Progenitor cell of endocrine pancreas (in vitro differentiated cells): ENCODE measurements at regions not wholly inside any gene's neighbourhood (a gene's known extent, or its start where the extent isn't known, plus 50 kb on each side); places are given as distances from the start of the nearest gene placed in this dataset.

Experiments
- DNase-seq: peaks from one replicate; pipeline ENCODE4 v3.0.0; 2021; ENCODE audit warnings: low spot score; ENCODE audit not compliant: unreplicated experiment
- H3K27ac Mint-ChIP-seq: 2 replicates; pipeline ENCODE4 v1.8.0; 2021; ENCODE audit warnings: mild to moderate bottlenecking, moderate library complexity, mixed read lengths
- H3K27me3 Mint-ChIP-seq: 2 replicates; pipeline ENCODE4 v1.8.0; 2021; ENCODE audit warnings: mixed read lengths
- H3K36me3 Mint-ChIP-seq: 2 replicates; pipeline ENCODE4 v1.8.0; 2022; ENCODE audit warnings: mixed read lengths; ENCODE audit not compliant: insufficient read depth
- H3K4me1 Mint-ChIP-seq: 2 replicates; pipeline ENCODE4 v1.8.0; 2021; ENCODE audit warnings: low read depth, mixed read lengths
- H3K4me3 Mint-ChIP-seq: 2 replicates; pipeline ENCODE4 v1.8.0; 2021; ENCODE audit warnings: low read depth, mild to moderate bottlenecking, moderate library complexity, mixed read lengths
- H3K9me3 Mint-ChIP-seq: 2 replicates; pipeline ENCODE4 v1.8.0; 2021; ENCODE audit warnings: low read depth, mixed read lengths
- TF ChIP-seq, protein P1 (sequence below): fragments of 200-600 bp; sonication (generic); IDR thresholded peaks from one replicate; pipeline ENCODE4 v1.5.0; 2021; ENCODE audit warnings: antibody characterized with exemption, mild to moderate bottlenecking; ENCODE audit not compliant: unreplicated experiment

DNA sequence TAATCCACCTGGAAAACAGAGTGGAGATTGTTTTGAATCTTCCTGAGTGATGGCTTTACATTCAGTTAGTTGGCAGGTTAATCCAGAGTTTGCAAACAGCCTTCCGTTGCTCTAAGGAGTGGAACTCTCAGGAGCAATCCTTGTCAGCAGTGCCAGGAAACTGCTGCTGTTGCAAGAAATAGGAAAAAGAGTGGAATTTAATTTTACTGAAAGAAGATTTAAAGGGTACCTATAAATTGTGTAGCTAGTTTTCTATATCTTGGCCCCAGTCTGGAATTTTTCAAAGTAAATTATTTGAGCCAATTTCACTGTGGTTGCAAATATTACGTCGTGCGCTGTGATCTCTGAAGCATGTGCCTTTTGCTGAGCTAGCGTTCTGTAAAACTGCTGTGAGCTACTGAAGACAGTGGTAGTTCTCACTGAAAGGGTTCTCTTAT, 55.5 kb upstream of the SLC5A12 start:
- DNase-seq, result no peak
- Mint-ChIP-seq H3K4me1 (peaks cover 4% of the 10 kb centered on the region), H3K36me3 (no peaks in the 10 kb centered on the region), H3K27me3 (no peaks in the 10 kb centered on the region), H3K4me3 (no peak overlapping the region), H3K9me3 (no peaks in the 10 kb centered on the region), H3K27ac (no peak overlapping the region)
- TF ChIP-seq, protein P1, sequence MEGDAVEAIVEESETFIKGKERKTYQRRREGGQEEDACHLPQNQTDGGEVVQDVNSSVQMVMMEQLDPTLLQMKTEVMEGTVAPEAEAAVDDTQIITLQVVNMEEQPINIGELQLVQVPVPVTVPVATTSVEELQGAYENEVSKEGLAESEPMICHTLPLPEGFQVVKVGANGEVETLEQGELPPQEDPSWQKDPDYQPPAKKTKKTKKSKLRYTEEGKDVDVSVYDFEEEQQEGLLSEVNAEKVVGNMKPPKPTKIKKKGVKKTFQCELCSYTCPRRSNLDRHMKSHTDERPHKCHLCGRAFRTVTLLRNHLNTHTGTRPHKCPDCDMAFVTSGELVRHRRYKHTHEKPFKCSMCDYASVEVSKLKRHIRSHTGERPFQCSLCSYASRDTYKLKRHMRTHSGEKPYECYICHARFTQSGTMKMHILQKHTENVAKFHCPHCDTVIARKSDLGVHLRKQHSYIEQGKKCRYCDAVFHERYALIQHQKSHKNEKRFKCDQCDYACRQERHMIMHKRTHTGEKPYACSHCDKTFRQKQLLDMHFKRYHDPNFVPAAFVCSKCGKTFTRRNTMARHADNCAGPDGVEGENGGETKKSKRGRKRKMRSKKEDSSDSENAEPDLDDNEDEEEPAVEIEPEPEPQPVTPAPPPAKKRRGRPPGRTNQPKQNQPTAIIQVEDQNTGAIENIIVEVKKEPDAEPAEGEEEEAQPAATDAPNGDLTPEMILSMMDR, result no peak

DNA sequence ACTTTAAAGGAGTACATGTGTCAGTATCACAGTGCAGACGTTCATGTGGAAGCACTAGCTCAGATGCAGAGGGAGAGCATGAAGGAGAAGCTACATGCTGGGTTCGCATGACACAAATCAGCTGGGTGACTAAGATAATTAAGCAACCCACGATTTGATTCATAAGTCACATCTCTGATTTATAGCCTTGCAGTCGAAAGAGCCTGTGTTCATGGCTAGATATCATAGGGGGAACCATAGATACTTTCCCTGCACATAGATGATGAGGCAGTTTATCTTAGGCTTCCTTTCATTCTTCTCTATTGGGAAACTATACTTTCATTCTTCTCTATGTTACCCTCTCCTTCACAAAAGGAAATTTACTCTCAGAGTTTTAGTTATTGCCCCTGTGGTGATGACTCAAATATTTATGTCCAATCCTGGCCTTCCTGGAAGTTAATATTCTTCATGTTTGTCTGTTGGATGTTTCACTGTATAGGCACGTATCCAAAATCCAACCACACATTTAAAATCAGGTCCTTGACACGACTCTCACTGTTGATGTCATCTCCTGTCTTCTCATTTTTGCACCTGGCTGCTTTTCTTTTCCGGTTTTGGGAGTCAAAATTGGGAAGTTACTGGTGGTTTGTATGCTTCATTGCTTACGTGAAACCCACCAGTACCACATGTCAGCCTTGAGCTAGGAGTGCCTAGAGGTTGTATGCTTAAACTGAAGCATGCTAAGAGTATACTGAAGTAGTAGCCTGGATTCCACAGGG, 56.3 kb upstream of the SLC5A12 start:
- DNase-seq, result no peak
- Mint-ChIP-seq H3K4me1 (peaks cover 4% of the 10 kb centered on the region), H3K9me3 (peaks cover under 1% of the 10 kb centered on the region), H3K27me3 (no peaks in the 10 kb centered on the region), H3K4me3 (no peak overlapping the region), H3K27ac (no peak overlapping the region), H3K36me3 (no peaks in the 10 kb centered on the region)
- TF ChIP-seq, protein P1, result no peak

DNA sequence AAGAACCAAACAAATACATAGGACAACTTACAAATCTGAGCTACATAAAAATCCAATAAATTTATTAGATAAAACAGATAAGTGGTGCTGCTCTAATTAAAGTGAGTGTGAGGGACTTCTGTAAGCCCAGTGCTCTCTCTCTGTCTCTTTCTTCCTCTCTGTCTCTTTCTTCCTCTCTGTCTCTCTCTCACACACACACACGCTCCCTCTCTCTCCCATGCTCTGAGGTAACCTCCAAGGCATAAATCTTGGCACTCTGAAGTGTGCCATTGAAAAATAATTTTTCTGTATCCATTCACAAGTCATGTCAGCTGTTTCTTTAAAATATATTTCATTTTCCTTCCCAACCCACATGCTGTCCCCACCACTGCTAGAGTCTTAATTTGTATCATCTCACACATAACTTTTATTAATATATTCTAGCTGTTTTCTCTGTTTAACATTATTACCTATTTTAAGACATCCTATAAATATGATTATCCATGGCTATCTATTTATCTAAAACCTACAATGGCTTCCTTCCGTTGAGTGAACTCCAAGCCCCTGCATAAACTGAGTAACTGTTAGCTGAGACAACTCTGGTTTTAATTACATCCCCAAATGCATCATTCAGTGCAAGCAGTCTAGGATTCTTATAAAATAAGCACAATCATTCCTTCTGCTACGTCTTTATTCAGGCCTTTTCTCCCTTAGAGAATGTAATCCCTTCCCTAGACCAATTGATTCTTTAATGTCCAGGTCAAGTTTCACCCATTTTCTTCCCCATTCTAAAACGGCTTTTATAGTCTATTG, 57.4 kb upstream of the SLC5A12 start:
- Mint-ChIP-seq H3K4me1 (peaks cover 4% of the 10 kb centered on the region), H3K27ac (no peak overlapping the region), H3K9me3 (peaks cover 9% of the 10 kb centered on the region), H3K27me3 (no peaks in the 10 kb centered on the region), H3K36me3 (peaks cover 4% of the 10 kb centered on the region), H3K4me3 (no peak overlapping the region)
- DNase-seq, result no peak
- TF ChIP-seq, protein P1, result no peak

DNA sequence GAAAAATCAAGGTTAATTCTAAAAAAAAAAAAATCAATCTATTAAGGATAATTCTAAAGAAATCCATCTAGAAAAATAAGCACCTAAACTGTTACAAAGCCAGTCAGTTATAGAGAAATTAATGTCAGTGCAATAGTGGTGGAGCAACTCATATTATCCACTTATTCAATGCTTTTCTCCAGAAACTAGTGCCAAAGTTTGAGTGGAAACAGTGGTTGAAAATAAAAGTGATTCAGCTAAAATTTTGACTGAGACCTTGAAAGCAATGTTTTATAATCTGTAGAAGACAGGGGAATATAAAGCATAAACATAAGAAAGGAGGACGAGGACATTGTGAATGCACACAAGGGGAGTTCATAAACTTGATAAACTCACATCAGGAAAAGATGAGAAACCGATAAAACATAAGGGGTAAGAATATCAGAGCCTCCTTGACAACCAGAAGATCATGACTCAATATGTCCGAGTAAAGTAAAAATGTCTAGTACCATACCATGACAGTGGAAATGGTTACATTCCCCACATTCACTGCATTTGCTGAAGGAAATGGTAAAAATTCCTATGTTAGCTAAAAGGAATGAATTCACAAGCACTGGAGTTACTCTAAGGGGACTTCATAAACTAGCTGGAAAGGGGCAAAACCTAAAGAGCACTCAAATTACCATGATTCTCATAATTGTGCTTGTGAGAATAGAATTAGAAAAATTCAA, 58.7 kb upstream of the SLC5A12 start:
- Mint-ChIP-seq H3K36me3 (peaks cover 7% of the 10 kb centered on the region), H3K4me1 (peaks cover 4% of the 10 kb centered on the region), H3K27me3 (no peaks in the 10 kb centered on the region), H3K9me3 (peaks cover 15% of the 10 kb centered on the region), H3K27ac (no peak overlapping the region), H3K4me3 (no peak overlapping the region)
- no peak for DNase-seq
- TF ChIP-seq, protein P1, result no peak

DNA sequence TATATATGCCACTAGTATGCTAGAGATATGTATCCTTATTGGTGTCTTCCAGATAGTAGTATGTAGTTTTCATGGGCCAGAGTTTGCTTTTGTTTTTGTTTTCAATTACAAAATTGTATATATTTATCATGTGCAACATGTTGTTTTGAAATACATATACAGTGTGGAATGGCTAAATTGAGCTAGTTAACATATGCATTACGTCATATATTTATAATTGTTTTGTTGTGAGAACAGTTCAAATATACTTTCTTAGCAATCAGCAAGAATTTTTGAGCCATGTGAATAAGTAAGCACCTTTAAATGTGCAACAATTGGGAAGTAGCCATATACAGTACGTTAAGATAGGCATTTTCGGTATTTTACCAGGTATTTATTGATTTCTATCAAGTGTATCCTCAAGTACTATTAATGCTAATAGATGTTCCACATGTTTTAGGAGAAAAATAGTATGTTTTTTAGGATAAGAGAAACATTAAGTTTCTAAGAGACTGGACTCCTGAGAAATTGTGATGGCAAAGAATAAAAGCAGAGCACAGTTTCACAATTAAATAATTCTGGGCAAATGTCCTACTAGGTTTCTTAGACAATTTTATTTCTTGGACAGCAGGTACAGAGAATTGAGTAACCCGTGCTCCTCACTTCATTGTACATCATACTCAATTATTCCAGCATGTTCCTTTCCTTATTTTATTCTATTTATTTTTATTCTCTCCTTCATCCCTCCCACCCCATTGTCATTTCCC, 60.5 kb upstream of the SLC5A12 start:
- peaks cover 4% of the 10 kb centered on the region for H3K4me1 Mint-ChIP-seq
- H3K27ac Mint-ChIP-seq, result no peak overlapping the region
- TF ChIP-seq, protein P1, result no peak
- no peaks in the 10 kb centered on the region for H3K27me3 Mint-ChIP-seq
- peaks cover 23% of the 10 kb centered on the region for H3K9me3 Mint-ChIP-seq
- no peak for DNase-seq
- H3K36me3 Mint-ChIP-seq, result peaks cover 7% of the 10 kb centered on the region
- no peak overlapping the region for H3K4me3 Mint-ChIP-seq
